GM21529 (cell line): ENCODE measurements at regions not wholly inside any gene's neighbourhood (a gene's known extent, or its start where the extent isn't known, plus 50 kb on each side); places are given as distances from the start of the nearest gene placed in this dataset.

Experiments used
- ATAC-seq: cut with Tn5 transposase; IDR thresholded peaks from one replicate; pipeline ENCODE4 v1.9.1; 2021; ENCODE audit not compliant: unreplicated experiment

DNA sequence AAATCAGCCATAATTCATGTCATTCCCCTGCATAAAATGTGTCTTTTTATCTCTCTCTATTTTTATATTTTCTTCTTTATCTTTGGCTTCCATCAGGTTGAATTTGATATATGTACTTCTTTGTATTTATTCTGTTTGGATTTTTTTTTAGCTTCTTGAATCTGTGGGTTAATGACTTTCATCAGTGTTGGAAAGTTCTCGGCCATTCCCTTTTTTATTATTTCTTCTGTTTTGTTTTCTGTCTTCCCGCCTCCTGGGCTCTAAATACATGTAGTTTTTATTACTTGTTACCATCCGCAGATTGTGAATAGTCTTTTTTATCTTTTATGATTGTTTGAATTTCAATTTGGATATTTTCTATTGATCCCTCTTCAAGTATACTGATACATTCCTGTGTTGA lies 637.5 kb downstream of the NPHP4 start:
- no peak for ATAC-seq

DNA sequence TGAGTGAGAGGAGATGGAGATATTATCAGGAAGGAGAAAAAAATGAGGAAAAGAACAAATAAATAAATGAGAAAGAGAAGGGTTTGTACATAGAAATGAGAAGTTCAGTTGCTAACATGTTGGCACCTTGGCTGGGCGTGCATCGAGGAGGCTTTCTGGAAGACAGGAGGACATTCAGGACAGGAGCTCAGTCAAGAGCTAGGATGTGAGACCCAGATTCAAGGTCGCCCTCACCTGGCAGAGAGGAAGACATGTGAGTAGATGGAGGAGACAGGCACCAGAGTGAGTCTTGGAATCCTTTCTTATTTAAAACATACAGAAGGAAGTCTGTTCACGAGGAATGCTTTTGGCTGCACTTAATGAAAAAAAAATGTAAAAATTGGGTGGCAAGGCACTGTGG lies 640.9 kb downstream of the NPHP4 start:
- ATAC-seq = no peak

DNA sequence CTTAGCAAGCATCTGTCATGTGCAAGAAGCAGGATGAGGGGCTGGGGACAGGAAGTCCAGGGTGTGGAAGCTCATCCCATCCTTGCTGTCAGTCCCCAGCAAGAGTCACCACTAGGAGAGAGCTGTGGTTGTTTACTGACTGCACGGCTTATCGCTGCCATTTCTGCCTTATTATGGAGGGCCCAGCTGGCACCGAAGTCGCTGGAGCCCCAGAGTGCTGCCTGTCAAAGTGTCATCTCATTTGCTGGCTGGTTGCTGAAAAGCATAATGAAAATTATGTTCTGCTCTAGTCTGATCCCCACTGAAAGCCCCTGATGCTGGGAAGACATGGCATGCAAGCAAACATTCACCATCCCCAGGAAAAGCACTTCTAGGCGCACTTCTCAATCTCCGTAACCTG lies 642.7 kb downstream of the NPHP4 start:
- no peak for ATAC-seq

DNA sequence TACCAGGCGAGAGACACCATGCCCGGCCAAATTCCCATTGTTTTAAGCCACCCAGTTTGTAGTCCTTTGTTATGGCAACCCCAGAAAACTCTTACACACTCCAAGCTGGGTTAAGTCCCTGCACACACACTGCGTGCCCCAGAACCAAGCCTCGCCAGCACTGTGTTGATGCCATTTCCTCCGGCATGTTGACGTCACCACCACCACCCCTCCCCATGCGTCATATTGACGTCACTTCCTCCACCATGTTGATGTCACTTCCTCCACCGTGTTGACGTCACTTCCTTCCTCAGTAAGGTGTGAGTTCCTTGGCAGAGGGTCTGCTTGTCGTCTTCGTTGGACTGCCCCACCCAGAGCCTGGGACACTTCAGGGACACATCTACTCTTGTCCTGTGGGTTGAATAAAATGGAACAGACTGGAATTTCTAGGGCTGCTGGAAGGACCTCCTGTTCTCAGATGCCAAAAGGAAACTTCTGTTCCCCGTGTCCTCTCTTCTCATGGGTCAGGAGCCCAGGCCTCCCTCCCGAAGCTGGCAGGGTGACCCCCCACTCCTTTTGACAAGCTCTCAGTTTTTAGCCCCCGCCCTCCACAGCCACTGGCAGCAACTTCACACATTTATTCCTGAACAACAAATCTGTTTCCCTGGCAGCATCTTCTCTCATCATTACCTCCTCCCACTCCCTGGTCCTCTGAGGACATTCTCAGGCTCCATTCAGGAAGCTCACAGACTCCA lies 643.3 kb downstream of the NPHP4 start:
- no peak for ATAC-seq

DNA sequence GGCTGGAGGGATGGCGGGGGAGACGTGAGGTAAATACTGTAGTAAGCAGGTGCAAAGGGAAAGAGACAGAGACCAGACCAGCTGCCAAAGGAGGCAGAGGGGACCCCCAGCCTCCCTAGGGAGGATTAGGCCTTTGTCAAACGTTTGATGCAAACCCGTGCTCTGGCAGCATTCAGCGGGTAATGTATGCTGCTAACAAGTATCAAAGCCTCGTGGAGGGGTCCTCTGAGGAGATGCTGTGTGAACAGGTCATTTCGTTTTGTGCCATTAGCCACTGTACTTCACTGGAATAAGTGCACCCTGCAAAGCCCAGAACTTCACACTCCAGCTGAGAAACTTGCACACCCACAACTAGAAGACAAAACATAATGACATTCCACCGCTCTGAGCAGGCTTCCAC lies 644.5 kb downstream of the NPHP4 start:
- no peak for ATAC-seq

DNA sequence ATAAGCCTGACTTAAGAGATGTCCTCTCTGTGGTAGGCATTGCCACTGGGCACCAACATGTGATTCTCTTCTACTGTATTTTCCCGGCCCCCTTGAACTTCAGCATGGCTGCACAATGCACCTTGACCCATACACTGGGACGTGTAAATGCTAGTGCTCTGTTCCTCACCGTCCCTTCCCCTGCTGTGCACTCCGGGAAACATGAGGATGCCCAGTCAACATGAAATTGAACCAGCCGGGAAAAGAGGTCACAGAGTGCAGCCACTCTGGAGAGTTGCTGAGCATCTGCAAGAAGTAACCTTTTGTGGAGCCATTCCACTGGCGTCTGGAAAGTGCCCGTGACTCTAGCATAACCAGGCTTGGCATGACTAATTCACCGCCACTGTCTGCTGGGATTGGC lies 646.7 kb downstream of the NPHP4 start:
- ATAC-seq = no peak

DNA sequence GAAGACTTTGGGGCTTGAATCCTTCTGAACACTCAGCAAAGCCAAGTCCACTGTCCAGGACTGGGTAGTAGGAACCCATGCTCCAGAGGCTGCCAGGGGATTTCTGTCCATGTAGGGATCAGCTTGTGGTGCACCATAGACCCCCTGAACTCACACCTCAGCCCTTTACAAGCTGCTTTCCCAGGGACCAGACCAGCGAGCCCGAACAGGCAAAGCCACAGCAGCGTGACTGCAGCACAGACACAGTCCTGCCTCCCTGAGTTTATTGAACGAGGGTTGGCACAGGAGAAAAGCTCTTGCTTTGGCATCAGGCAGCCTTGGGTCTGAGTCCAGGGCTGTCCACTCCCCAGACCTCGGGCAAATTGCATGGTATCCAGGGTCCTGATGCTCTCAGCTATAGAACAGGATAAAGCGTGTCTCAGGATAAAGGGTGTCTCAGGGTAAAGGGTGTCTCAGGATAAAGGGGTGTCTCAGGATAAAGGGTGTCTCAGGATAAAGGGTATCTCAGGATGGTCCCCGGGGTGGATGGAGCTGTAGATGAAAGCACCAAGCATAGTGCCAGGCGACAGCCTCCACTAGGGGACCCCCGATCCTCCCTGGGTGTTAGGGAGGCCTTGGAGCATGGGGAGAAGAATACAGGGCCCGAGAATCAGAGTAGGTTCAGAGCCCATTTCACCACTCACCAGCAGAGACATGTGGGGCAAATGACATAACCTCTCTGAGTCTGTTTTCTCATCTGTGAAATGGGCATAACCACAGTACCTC lies 648.8 kb downstream of the NPHP4 start:
- no peak for ATAC-seq

DNA sequence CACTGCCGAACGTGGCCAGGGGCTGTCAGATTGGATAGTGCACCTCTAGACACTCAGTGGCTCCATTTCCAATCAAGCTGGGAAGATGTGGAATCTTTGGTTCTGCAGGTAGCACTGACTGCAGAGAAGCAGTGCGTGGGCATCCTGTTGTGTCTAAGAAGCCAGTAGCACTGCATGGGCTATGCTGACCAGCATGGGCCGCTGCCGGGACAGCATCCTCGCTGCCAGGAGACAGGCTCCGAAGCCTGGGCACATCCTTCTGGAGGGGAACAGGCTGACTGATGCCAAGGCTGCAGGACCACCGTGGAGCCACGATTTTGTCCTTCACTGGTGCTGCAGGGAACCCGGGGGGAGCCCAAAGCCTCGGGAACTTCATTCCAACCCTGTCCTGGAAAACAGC lies 649.4 kb downstream of the NPHP4 start:
- ATAC-seq = no peak

DNA sequence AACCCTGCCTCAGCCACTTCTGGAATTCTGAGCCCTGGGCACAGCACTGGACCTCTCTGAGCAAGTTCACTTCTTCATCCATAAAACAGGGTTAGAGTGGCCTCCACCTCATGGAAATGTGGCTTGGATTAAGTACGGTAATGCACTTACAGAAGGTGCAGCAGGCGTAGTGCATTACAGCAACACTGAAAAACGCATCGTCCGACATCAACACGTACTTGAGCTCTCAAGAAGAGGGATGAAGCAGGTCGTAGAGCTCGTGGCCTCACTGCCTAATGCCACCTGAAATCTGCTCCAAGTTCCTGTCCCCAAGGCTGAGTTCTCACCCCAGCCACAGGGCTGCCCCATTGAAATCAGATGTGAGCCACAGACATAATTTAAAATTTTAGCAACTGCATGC lies 650.1 kb downstream of the NPHP4 start:
- ATAC-seq = no peak

DNA sequence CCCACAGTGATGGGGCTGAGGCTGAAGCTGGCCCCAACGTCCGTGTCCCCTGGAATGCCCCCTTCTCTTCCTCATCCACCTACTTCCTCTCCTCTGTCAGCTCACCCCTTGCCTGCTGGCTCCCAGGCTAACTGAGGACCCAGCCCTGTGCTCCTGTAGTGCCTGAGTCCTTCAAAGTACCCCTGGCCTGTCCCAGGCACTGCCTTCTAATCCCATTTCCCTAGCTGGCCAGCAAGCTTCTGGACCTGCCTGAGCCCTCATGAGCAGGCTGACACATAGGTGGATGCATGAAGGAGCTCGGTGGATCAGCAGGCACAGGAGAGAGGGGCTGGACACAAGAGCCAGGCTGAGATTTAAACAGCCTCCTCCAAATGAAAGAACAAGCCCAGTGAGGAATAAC lies 650.8 kb downstream of the NPHP4 start:
- no peak for ATAC-seq

DNA sequence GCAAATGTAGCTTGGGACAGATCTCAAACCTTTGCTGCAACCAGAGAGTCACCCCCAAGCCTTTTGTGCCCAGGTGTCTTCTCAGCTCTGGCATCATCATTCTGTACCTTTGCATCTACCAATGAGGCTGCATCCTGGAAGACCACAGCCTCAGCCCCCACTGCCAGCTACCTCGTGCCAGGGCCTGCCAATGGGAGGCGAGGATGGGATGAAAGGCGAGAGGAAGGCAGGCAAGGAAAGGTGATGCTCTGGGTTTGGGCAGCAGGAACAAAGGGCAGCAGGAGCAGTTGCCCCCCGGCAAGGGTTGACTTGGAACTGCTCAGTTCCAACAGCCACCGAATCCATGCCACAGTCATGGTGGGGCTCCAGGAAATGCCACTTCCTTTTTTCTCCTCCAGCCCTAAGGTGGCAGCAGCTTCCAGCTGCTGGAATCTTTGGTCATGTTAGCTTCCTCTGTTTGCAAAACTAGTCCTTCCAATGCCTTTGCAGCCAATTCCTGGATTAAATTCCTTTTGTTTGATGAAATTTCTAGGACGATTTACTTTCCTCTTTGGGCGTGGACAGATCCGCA lies 651.6 kb downstream of the NPHP4 start:
- no peak for ATAC-seq

DNA sequence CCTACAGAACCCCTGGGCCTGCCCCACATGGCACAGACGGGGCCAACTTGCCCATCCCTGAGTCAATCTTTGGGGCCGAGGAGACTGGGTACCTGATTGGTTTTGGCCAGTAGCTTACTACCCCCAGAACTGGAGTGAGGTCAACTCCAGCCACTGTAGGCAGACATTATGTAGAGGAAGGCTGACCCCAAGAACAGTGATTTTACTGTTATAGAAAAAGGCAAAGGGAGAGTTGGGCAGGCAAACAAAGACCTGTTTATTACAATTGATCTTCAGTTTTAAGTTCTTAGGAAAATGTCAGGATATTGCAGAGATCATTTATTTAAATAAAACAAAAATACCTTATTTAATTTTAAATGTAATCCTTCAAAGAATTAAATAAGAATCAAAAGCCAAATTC lies 653.8 kb downstream of the NPHP4 start:
- no peak for ATAC-seq

DNA sequence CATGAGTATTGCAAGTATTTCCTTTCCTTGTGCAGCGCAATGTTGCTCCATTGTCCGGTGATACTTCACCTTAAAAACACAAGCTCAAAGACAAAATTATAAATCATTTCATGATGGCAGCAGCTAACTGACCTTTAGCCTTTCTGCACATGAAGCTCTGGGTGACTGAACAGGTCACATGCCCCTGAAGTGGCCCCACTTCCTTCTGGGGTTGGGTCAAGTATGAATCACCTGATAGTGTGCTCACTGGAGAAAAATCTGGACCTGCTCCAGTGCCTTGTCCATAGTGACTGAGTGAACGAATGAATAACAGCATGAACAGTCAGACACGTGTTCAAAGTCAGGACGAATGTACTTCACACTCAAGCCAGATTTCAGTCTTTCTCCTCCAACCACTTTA lies 658.9 kb downstream of the NPHP4 start:
- ATAC-seq = no peak

DNA sequence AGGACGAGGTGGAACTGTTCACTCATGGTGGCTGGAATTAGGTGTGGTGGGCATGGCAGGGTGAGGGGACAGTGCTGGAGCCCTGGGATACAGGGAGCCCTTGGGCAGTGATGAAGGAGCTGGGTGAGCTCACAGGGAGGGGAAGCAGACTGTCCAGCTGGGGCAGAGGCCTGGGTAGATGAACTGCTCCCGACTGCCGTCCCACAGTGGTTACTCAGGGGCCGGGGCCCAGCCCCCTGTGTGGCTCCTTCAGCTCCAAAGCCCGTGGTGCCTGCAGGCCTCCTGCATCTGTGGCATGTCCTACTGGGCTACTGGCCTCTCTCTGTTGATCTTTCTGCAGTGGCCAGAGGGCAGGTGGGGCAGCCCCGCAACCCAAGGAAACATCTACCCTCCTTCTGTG lies 661.1 kb downstream of the NPHP4 start:
- no peak for ATAC-seq

DNA sequence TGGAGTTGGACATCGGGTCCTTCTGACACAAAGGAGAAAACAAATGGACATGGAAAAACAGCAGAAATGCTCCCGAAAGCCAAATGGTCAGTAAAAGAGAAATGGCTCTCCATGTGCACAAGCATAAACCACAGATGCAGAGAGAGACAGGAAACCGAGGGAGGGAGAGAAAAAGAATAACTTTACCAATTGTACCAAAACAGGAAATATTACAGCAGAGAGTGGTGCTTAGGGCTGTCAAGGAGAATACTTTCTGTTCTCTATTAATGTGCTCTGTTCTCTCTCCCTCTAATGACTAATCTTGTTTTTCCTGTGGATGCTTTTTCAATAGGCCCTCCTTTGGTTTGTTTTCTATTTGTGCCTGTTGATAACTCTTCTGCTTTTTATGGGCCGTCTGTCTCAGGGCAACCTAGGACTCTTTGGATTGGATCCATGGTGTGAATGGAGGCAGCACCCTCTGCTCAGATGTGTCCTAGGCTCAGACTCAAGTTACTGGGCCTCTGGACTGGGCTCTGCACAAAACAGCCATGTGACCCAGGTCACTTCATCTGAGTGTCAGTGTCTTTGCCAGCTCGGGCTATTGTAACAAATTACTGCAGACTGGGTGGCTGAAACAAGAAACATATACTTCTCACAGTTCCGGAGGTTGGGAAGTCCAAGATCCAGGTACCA lies 663.0 kb downstream of the NPHP4 start:
- no peak for ATAC-seq

DNA sequence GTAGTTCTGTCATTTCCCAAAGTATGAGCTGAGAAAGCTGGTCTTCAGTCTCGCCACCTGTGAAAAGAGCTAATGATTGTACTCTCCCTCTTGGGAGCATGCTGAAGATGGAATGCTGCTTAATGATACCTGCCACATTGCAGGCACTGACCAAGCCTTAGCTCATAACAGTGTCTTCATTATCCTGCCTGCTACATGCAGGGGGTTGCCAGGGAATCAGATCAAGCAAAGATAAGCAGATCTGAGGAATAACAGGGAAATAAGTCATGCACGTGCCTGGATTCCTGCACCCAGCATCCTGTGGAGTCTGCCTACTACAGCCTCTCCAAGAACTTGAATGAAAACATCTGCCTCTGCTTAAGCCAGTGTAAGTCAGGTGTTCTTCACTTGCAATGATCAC lies 667.3 kb downstream of the NPHP4 start:
- no peak for ATAC-seq

DNA sequence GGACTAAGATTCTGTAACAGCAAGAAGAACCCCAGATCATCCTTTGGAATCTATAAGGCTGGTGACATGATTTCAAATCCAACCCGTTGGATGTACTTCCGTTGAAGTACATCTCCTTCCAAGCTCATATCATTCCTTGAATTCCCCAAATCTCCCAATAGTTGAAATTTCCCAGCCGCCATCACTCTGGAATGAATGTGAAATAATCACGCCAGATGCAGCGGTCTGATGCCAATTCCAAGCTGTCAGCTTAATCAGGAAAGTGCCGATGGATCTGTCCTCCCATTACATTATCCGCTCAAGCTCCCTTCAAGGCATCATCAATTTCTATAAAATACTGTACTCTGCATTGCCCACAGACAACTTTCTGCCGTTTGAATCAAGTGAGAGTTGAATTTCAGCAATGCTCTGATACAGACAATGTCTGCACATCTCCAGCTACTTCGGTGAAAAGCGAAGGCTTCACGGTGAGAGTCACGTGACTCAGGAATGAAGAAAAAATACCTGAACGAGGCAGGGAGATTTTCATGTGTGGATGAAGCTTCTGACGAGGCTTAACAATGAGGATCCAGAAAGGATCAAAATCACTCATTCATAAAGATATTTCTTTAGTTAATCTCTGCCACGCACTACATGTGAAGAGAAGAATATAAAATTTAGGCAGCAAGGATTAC lies 663.9 kb downstream of the AJAP1 start:
- ATAC-seq = no peak

DNA sequence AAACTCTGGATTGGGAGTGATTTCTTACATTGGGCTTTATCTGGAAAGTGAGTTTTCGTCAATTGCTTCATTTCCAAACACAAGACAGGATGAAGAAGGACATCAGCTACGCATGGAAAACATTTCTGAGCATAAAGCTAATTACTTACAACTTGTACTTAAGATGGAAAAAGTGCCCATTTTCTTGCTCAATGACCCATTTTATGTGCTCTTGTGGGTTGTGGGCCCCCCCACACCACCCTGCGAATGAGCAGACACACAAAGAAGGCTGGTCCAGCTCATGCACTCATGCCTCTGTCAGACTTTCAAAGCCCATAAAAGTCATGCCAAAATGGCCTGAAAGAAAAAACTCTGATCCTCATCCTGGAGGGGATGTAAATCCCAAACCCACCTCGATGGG lies 663.0 kb downstream of the AJAP1 start:
- ATAC-seq = no peak

DNA sequence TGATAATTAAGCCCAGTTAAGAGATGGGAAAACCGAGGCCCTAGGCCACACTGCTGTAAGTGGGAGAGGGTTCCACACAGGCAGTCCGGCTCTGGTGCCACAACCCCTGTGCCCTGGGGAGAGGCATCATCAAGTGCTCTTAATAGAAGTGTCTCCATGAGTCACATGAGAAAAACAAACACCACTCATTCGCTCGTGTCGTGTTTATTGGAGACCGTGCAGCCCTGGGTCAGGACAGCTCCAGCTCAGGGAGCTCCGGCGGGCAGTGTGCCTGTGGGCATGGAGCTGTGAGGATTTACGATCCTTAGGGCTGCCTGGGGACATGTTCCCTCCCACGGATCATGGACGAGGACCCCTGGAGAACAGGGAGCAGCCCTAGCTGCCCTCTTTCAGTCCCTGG lies 658.5 kb downstream of the AJAP1 start:
- no peak for ATAC-seq

DNA sequence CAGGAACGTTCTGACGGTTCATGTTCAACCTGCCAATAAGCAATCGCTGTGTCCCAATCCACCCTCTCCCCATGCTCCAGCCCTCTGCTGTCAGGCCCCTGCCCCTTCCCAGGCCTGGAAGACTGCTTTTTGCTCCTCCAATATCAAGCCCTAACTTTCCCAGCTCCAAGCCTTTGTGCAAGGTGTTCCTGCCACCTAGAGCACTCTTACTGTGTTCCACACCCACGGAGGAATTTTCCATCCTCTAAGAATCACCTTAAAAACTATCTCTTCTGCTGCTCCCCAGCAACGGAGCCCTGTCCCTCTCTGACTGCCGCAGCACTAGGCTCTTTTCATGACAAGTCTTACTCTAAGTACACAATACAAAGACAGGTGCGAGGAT lies 657.9 kb downstream of the AJAP1 start:
- no peak for ATAC-seq

DNA sequence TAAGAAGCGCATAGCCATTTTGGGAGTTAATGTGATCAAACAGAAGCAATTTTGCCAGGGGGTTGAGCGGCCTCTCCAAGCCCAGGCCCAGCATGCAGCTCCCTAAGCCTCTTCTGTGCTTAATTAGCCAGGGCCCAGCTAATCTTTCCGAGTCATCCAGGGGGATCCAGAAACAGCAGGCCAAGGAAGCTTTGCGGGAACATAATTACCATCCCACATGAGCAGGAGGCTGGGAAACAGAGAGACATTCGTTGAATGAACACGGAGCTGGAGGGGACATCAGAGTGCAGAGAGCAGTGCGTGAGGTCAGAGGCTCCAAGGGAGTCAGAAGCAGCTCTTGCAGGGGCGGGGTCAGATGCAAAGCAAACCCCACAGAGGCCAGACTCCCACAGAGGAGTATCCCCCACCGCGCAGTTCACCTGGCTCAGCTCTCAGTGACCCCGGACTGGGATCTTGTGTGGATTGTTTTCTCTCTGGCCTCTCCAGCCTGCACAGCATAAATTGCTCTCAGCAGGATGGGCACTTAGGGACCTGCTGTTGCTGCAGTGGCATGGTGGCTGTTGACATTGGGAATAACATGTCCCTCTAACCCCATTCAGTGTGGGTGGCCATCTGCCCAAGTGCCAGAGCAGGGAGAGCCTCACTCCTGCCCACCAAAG lies 657.4 kb downstream of the AJAP1 start:
- ATAC-seq = no peak
